Mucosa of descending colon (tissue), 3 donors: ENCODE measurements at regions not wholly inside any gene's neighbourhood (a gene's known extent, or its start where the extent isn't known, plus 50 kb on each side); places are given as distances from the start of the nearest gene placed in this dataset.

Source experiments
- ATAC-seq: fragments of 200-7000 bp; cut with Tn5 transposase; one replicate; pipeline ENCODE4 v1.9.1; 2020; ENCODE audit warnings: mild to moderate bottlenecking, moderate library complexity
- DNase-seq, 3 donors: peaks; one replicate each; pipeline ENCODE4 v3.0.0-alpha.2; 2020
- H3K36me3 ChIP-seq: fragments of 200-600 bp; one replicate; pipeline ENCODE4 v1.8.0; 2021; ENCODE audit warnings: low read depth, mild to moderate bottlenecking
- H3K4me1 ChIP-seq: fragments of 200-600 bp; one replicate; pipeline ENCODE4 v1.8.0; 2021; ENCODE audit warnings: low read depth, mild to moderate bottlenecking
- H3K4me3 ChIP-seq: fragments of 200-600 bp; one replicate; pipeline ENCODE4 v1.8.0; 2021; ENCODE audit warnings: mild to moderate bottlenecking
- H3K9me3 ChIP-seq: fragments of 200-600 bp; one replicate; pipeline ENCODE4 v1.8.0; 2021; ENCODE audit warnings: mild to moderate bottlenecking
- intact Hi-C, 2 donors: fragments of 100-400 bp; cut with DNase I in 1 of 2; cut with micrococcal nuclease in 1 of 2; formaldehyde crosslinking; loops; one replicate each; pipeline versions ENCODE4 v1.11.0 to v1.11.1; 2022; cut with DNase I, micrococcal nuclease
- TF ChIP-seq, protein P1 (sequence below): fragments of 200-600 bp; IDR thresholded peaks from one replicate; pipeline ENCODE4 v1.8.0; 2022; ENCODE audit warnings: antibody characterized with exemption, mild to moderate bottlenecking
- donor health status: DM: no; HTN: no; CAD: no; lungs with moderate emphysema.
- donor health status: DM: no; HTN: no; CAD: no.
- donor health status: DM: no; HTN: yes; CAD: no.

DNA sequence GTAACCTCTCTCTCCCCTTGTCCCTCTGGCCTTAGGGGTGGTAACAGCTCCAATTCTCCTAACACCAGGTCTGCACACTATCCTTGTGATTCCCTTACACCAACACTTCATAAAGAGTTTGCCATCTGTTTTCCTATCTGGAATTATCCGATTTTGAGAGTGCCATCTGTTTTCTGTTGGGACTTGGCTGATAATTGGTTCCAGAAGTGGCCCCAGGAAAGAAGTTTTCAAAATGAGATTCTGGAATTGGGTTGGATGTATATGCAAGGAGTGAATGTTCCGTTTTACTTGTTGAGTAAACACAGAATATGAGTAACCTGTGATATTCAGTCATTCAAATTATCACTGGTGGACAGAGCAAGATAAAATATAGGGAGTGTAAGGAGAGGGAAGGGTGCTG, 134.1 kb upstream of the HS3ST3A1 start:
- TF ChIP-seq, protein P1, sequence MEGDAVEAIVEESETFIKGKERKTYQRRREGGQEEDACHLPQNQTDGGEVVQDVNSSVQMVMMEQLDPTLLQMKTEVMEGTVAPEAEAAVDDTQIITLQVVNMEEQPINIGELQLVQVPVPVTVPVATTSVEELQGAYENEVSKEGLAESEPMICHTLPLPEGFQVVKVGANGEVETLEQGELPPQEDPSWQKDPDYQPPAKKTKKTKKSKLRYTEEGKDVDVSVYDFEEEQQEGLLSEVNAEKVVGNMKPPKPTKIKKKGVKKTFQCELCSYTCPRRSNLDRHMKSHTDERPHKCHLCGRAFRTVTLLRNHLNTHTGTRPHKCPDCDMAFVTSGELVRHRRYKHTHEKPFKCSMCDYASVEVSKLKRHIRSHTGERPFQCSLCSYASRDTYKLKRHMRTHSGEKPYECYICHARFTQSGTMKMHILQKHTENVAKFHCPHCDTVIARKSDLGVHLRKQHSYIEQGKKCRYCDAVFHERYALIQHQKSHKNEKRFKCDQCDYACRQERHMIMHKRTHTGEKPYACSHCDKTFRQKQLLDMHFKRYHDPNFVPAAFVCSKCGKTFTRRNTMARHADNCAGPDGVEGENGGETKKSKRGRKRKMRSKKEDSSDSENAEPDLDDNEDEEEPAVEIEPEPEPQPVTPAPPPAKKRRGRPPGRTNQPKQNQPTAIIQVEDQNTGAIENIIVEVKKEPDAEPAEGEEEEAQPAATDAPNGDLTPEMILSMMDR, result no peak
- DNase-seq, result no peak
- ATAC-seq, result no peak
- no peaks in the 10 kb centered on the region for H3K4me1 ChIP-seq
- H3K36me3 ChIP-seq, result no peaks in the 10 kb centered on the region
- intact Hi-C loops, result no loop called here
- H3K4me3 ChIP-seq, result no peak overlapping the region
- H3K9me3 ChIP-seq, result no peaks in the 10 kb centered on the region

DNA sequence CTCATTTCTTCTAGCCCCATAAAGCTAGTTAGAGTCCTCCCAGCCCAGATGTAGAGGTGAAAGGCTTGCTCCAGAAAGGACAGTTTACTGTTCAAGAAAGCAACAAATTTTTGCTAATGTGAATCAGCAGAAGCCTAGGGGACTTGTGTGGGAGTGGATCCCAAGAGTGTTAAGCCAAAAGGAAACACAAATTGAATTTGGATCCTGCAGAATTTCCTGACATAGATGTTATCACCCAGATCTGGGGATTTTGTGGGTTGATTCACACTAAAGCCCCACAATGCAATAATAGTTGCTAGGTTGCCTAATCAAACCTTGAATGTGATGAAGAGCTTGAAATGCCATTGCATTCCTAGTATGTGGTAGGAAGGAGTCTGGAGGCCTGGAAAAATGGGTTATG, 135.2 kb upstream of the HS3ST3A1 start:
- intact Hi-C loops, result no loop called here
- Histone ChIP-seq H3K4me3 (no peak overlapping the region), H3K4me1 (no peaks in the 10 kb centered on the region), H3K9me3 (no peaks in the 10 kb centered on the region), H3K36me3 (no peaks in the 10 kb centered on the region)
- TF ChIP-seq, protein P1, result no peak
- no peak for DNase-seq
- ATAC-seq, result no peak

DNA sequence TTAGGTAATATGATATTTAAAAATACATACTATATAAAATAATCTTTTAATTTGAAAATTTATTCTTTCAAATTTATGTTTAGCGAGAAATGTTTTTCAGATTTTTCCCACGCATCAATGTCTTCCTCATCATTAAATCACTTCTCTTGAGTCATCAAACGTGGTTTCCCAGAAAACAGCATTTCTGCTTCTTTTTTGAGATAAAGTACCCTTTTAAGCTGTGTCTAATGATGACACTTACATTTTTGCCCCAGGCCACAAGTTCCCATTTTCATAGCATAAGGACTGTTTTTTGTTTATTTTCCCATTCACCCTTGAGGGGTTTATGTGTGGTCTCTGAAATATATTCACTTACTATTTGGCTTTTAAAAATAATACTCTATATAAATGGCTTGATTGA, 139.0 kb upstream of the HS3ST3A1 start:
- DNase-seq (no peak), ATAC-seq (no peak)
- intact Hi-C loops, result no loop called here

DNA sequence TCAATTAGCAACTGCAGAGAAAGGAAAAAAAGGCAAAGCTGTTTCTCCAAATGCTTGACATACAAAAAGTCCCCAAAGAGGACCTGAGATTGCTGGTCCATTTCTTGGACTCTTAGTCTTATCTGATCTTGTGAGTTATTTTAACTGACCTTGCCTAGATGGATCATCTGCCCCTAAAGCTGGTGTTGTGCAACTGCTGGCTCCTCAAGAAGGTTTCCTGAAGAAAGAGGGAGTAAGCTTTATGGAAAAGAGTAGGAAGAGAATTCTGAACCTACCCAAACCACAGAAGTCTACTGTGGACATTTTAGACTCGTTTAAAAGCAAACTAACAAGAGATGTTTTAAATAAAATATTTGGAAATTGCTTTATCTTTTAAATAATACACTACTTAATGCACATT, 140.0 kb upstream of the HS3ST3A1 start:
- no peaks in the 10 kb centered on the region for H3K36me3 ChIP-seq
- ATAC-seq, result no peak
- no peaks in the 10 kb centered on the region for H3K9me3 ChIP-seq
- TF ChIP-seq, protein P1, result no peak
- intact Hi-C loops, result no loop called here
- no peak for DNase-seq
- H3K4me3 ChIP-seq, result no peak overlapping the region
- H3K4me1 ChIP-seq, result no peaks in the 10 kb centered on the region

More for the DNA sequence above, 139.0 kb upstream of the HS3ST3A1 start:
- no peaks in the 10 kb centered on the region for H3K4me1 ChIP-seq
- H3K4me3 ChIP-seq, result no peak overlapping the region
- TF ChIP-seq, protein P1, result no peak
- no peaks in the 10 kb centered on the region for H3K9me3 ChIP-seq
- H3K36me3 ChIP-seq, result no peaks in the 10 kb centered on the region

DNA sequence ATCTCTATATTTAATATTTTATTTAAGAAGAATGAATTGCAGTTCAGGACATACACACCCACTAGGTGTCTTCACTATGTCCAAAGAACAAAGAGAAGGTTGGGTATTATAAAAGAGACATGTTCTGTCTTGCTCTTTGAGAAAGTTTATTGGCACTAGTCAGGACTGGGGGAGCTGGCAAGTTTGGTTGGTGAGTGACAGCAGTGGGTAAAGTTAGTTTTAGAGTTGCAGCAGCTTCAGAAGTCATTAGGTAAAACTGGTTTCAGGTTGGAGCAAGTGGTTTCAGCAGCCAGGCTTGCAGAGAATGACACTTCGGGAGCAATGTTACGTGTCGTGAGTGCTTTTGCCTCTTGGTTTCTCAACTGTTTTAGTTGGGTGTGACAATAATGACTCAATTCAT, 142.2 kb upstream of the HS3ST3A1 start:
- Histone ChIP-seq H3K4me1 (no peaks in the 10 kb centered on the region), H3K36me3 (no peaks in the 10 kb centered on the region), H3K9me3 (no peaks in the 10 kb centered on the region), H3K4me3 (no peak overlapping the region)
- no peak for DNase-seq
- no peak for ATAC-seq
- TF ChIP-seq, protein P1, result no peak
- intact Hi-C loops, result no loop called here

DNA sequence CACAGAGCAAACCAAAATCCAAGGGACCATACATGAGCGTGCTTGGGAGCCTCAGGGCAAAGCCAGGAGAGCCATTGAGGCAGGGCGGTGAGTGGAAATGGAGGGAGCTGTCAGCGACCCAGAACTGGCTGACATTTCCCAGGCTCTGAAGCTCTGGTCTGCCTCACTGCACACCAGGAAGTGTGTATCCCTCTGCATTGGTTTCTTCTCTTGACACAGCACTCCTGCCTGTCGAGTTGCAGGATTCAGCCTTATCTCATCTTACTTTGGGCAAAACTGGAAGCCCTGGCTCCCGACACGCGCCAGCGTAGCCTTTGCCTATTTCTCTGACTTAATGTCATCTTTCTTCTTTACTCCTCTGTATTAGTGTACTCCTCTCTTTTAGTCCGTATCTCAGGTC, 144.7 kb upstream of the HS3ST3A1 start:
- Histone ChIP-seq H3K4me1 (no peaks in the 10 kb centered on the region), H3K4me3 (no peak overlapping the region), H3K9me3 (no peaks in the 10 kb centered on the region), H3K36me3 (no peaks in the 10 kb centered on the region)
- DNase-seq (no peak), ATAC-seq (no peak)
- TF ChIP-seq, protein P1, result no peak
- intact Hi-C loops, result no loop called here
